ENCODE measurements at regions not wholly inside any gene's neighbourhood (a gene's known extent, or its start where the extent isn't known, plus 50 kb on each side); places are given as distances from the start of the nearest gene placed in this dataset.

DNA sequence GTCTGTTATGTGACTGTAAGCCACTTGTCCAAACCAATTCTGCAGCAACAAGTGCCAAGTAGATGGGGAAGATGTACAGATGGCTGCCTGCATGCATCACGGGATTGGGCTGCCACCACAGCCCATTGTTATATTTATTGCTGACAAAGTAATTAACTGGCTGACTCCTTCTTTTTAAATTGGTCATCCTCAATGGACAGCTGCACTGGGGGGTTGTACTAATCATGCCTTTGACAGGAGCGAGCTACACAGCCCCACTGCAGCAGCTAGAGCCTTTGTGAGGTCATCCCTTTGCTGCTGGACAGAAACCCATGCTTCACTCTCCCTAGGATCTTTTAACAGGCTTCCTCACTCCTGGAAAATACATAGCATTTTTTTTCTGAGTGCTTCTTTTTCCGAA, 146.7 kb upstream of the CXXC4 start:
- FAIRE-seq (no peak), DNase-seq (ENCODE audit: low read depth, low spot score) (no peak)
- H3K27ac ChIP-seq (ENCODE audit: insufficient read depth, low read depth, low read length), result no peak overlapping the region
- H3K4me3 ChIP-seq (replicated peaks in 1 of 3; ENCODE audit: insufficient read depth in 1 of 3, low read depth in 1 of 3, low read length in 3 of 3), result no peak overlapping the region
- H3K79me2 ChIP-seq (ENCODE audit: control insufficient read depth, insufficient read depth, low read length), result no peaks in the 10 kb centered on the region
- ChIA-PET POLR2A (no interaction called here), CTCF (no interaction called here)
- H3K36me3 ChIP-seq (ENCODE audit: control insufficient read depth in 2 of 2, extremely low read depth in 1 of 2, insufficient read depth in 2 of 2, low read length in 2 of 2), result no peaks in the 10 kb centered on the region
- H4K20me1 ChIP-seq (replicated peaks; ENCODE audit: control insufficient read depth, extremely low read depth, insufficient read depth, low read length), result no peaks in the 10 kb centered on the region
- dilution Hi-C loops (cut with MboI; ENCODE audit: extremely low pct_ligation_motif_present, low sequenced_read_pairs) (no loop called here), intact Hi-C loops (cut with micrococcal nuclease) (no loop called here)
- H3K9me3 ChIP-seq (replicated peaks; ENCODE audit: control insufficient read depth, insufficient read depth, low read length), result peaks cover 2% of the 10 kb centered on the region
- H3K4me1 ChIP-seq (ENCODE audit: control insufficient read depth, extremely low read depth, insufficient read depth, low read length), result no peaks in the 10 kb centered on the region
- no peak overlapping the region for H2AFZ ChIP-seq (ENCODE audit: low read depth, low read length)
- H3K4me2 ChIP-seq (ENCODE audit: insufficient read depth, low read length), result no peak overlapping the region
- BruUV-seq (replicated peaks), result no TSS peak
- no peaks in the 10 kb centered on the region for H3K9me1 ChIP-seq (replicated peaks; ENCODE audit: control insufficient read depth, extremely low read depth, insufficient read depth, low read length)
- no peak overlapping the region for H3K9ac ChIP-seq (replicated peaks; ENCODE audit: extremely low read depth, insufficient read depth, low read length)
- H3K27me3 ChIP-seq (ENCODE audit: control insufficient read depth in 2 of 2, insufficient read depth in 2 of 2, low read length in 2 of 2), result no peaks in the 10 kb centered on the region
- TF ChIP-seq POLR2AphosphoS5 (IDR thresholded peaks at IDR 0.05; ENCODE audit: insufficient read depth, low read depth, low read length), result no peak

DNA sequence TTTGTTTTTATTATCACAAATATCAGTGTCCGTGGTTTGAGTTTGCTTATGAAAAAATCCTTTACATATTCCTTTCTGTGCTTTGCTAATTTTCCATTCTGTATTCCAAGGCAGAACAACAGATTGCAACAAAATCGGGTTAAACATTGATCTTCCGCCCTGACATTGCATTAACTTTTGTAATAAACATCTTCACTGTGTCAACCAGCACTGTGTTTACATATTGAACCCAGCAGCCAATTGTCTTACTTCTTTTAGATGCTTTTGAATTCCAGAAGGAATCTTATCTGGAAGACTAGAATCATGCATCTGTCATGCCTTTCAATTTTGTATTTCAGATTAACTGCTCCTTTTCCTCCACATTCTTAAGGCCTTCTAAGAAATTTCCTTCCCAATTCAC, 147.8 kb upstream of the CXXC4 start:
- H3K4me3 ChIP-seq (replicated peaks in 1 of 3; ENCODE audit: insufficient read depth in 1 of 3, low read depth in 1 of 3, low read length in 3 of 3), result no peak overlapping the region
- no peaks in the 10 kb centered on the region for H4K20me1 ChIP-seq (replicated peaks; ENCODE audit: control insufficient read depth, extremely low read depth, insufficient read depth, low read length)
- no peaks in the 10 kb centered on the region for H3K4me1 ChIP-seq (ENCODE audit: control insufficient read depth, extremely low read depth, insufficient read depth, low read length)
- H3K79me2 ChIP-seq (ENCODE audit: control insufficient read depth, insufficient read depth, low read length), result no peaks in the 10 kb centered on the region
- FAIRE-seq (no peak), DNase-seq (ENCODE audit: low read depth, low spot score) (no peak)
- no peak overlapping the region for H2AFZ ChIP-seq (ENCODE audit: low read depth, low read length)
- peaks cover 2% of the 10 kb centered on the region for H3K9me3 ChIP-seq (replicated peaks; ENCODE audit: control insufficient read depth, insufficient read depth, low read length)
- no TSS peak for BruUV-seq (replicated peaks)
- no peaks in the 10 kb centered on the region for H3K9me1 ChIP-seq (replicated peaks; ENCODE audit: control insufficient read depth, extremely low read depth, insufficient read depth, low read length)
- ChIA-PET CTCF (no interaction called here), POLR2A (no interaction called here)
- H3K27ac ChIP-seq (ENCODE audit: insufficient read depth, low read depth, low read length), result no peak overlapping the region
- dilution Hi-C loops (cut with MboI; ENCODE audit: extremely low pct_ligation_motif_present, low sequenced_read_pairs) (no loop called here), intact Hi-C loops (cut with micrococcal nuclease) (no loop called here)
- H3K9ac ChIP-seq (replicated peaks; ENCODE audit: extremely low read depth, insufficient read depth, low read length), result no peak overlapping the region
- H3K36me3 ChIP-seq (ENCODE audit: control insufficient read depth in 2 of 2, extremely low read depth in 1 of 2, insufficient read depth in 2 of 2, low read length in 2 of 2), result no peaks in the 10 kb centered on the region
- H3K4me2 ChIP-seq (ENCODE audit: insufficient read depth, low read length), result no peak overlapping the region
- TF ChIP-seq EZH2 (IDR thresholded peaks at IDR 0.05; ENCODE audit: borderline replicate concordance, low read depth, low read length, severe bottlenecking), result no peak
- TF ChIP-seq MYC (IDR thresholded peaks at IDR 0.05; ENCODE audit: low read depth, low read length), result no peak
- no peak for TF ChIP-seq POLR2A (IDR thresholded peaks at IDR 0.05; ENCODE audit: low read depth, low read length)
- TF ChIP-seq, protein P1, sequence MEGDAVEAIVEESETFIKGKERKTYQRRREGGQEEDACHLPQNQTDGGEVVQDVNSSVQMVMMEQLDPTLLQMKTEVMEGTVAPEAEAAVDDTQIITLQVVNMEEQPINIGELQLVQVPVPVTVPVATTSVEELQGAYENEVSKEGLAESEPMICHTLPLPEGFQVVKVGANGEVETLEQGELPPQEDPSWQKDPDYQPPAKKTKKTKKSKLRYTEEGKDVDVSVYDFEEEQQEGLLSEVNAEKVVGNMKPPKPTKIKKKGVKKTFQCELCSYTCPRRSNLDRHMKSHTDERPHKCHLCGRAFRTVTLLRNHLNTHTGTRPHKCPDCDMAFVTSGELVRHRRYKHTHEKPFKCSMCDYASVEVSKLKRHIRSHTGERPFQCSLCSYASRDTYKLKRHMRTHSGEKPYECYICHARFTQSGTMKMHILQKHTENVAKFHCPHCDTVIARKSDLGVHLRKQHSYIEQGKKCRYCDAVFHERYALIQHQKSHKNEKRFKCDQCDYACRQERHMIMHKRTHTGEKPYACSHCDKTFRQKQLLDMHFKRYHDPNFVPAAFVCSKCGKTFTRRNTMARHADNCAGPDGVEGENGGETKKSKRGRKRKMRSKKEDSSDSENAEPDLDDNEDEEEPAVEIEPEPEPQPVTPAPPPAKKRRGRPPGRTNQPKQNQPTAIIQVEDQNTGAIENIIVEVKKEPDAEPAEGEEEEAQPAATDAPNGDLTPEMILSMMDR (IDR thresholded peaks at IDR 0.05; ENCODE audit: extremely low read depth in 1 of 2, insufficient read depth in 1 of 2, low read depth in 1 of 2, low read length in 2 of 2), result no peak
- H3K27me3 ChIP-seq (ENCODE audit: control insufficient read depth in 2 of 2, insufficient read depth in 2 of 2, low read length in 2 of 2), result no peaks in the 10 kb centered on the region

Data from endothelial cell of umbilical vein (primary cell).